ENCODE measurements at regions not wholly inside any gene's neighbourhood (a gene's known extent, or its start where the extent isn't known, plus 50 kb on each side); places are given as distances from the start of the nearest gene placed in this dataset.

GRCh38 chr4:111664308-111664945, 480.8 kb upstream of the FAM241A start:
- TF ChIP-seq CTCF (IDR thresholded peaks at IDR 0.05), result no peak
- TF ChIP-seq POLR2AphosphoS5 (IDR thresholded peaks at IDR 0.05), result no peak
- no peak for TF ChIP-seq POLR2A (IDR thresholded peaks at IDR 0.05)
